GM12864 (cell line): ENCODE measurements at regions not wholly inside any gene's neighbourhood (a gene's known extent, or its start where the extent isn't known, plus 50 kb on each side); places are given as distances from the start of the nearest gene placed in this dataset.

Source experiments
- DNase-seq: peaks from one replicate; pipeline ENCODE4 v3.0.0-alpha.2; 2011; ENCODE audit warnings: low read depth
- H3K4me3 ChIP-seq: 2 replicates; pipeline ENCODE4 v1.5.1; 2011; ENCODE audit warnings: mild to moderate bottlenecking, low read depth, low read length, control low read depth
- CTCF ChIP-seq: IDR thresholded peaks from 2 replicates; pipeline ENCODE4 v1.5.1; 2011; ENCODE audit warnings: low read depth, mild to moderate bottlenecking, moderate library complexity, low read length, control low read depth, inconsistent platforms; ENCODE audit errors: missing control alignments

- H3K4me3 ChIP-seq = no peak overlapping the region
- no peak for DNase-seq
- TF ChIP-seq CTCF = no peak
Measured at GRCh38 chr2:200042102-200042735, 86.8 kb downstream of the MAIP1 start.

GRCh38 chr2:200042944-200043343 lies 87.6 kb downstream of the MAIP1 start:
- TF ChIP-seq CTCF = no peak
- no peak overlapping the region for H3K4me3 ChIP-seq
- no peak for DNase-seq

- TF ChIP-seq CTCF = no peak
- no peak overlapping the region for H3K4me3 ChIP-seq
- DNase-seq = no peak
Measured at GRCh38 chr2:200044453-200044852, 89.1 kb downstream of the MAIP1 start.

GRCh38 chr2:200048421-200048820 lies 93.0 kb downstream of the MAIP1 start:
- no peak for TF ChIP-seq CTCF
- DNase-seq = no peak
- no peak overlapping the region for H3K4me3 ChIP-seq

- no peak for TF ChIP-seq CTCF
- DNase-seq = no peak
- H3K4me3 ChIP-seq = no peak overlapping the region
Measured at GRCh38 chr2:200049086-200049485, 93.7 kb downstream of the MAIP1 start.

- no peak for TF ChIP-seq CTCF
Measured at GRCh38 chr2:200050921-200051610, 95.7 kb downstream of the MAIP1 start.

GRCh38 chr2:200051611-200051945 lies 96.2 kb downstream of the MAIP1 start:
- no peak overlapping the region for H3K4me3 ChIP-seq
- no peak for DNase-seq
- no peak for TF ChIP-seq CTCF

More at GRCh38 chr2:200050921-200051610, 95.7 kb downstream of the MAIP1 start:
- DNase-seq = no peak
- H3K4me3 ChIP-seq = no peak overlapping the region
